Right lung (tissue), 2 donors: ENCODE measurements at regions not wholly inside any gene's neighbourhood (a gene's known extent, or its start where the extent isn't known, plus 50 kb on each side); places are given as distances from the start of the nearest gene placed in this dataset.
"Not testable (repeated sequence)": the region's sequence is repeated elsewhere in the genome, so short reads cannot be mapped to it uniquely, and the experiment has no call there.

ENCODE experiments used
- DNase-seq, 2 donors: peaks; one replicate each; pipeline ENCODE4 v3.0.0-alpha.2; 2013

- no peak for DNase-seq
These were observed 1076.1 kb upstream of the ADGRB3 start for GRCh38 chr6:67558985-67559384.

GRCh38 chr6:67544851-67545452 lies 1090.1 kb upstream of the ADGRB3 start:
- DNase-seq = no peak

- DNase-seq = no peak
These were observed 1093.5 kb upstream of the ADGRB3 start for GRCh38 chr6:67541586-67541985.

- no peak for DNase-seq
These were observed 1097.0 kb upstream of the ADGRB3 start for GRCh38 chr6:67538032-67538431.

GRCh38 chr6:67535946-67536345 lies 1099.1 kb upstream of the ADGRB3 start:
- no peak for DNase-seq

GRCh38 chr6:67506352-67506751 lies 1128.7 kb upstream of the ADGRB3 start:
- DNase-seq = no peak

- DNase-seq = no peak
These were observed 1133.3 kb upstream of the ADGRB3 start for GRCh38 chr6:67501755-67502154.

GRCh38 chr6:67497749-67498148 lies 1137.3 kb upstream of the ADGRB3 start:
- no peak for DNase-seq

GRCh38 chr6:67496191-67496590 lies 1138.9 kb upstream of the ADGRB3 start:
- no peak for DNase-seq

- DNase-seq = no peak
These were observed 1141.4 kb upstream of the ADGRB3 start for GRCh38 chr6:67493682-67494081.

GRCh38 chr6:67475700-67476099 lies 1159.4 kb upstream of the ADGRB3 start:
- no peak for DNase-seq

GRCh38 chr6:67467341-67467740 lies 1167.7 kb upstream of the ADGRB3 start:
- no peak for DNase-seq

- not testable (repeated sequence) for DNase-seq
These were observed 1172.4 kb upstream of the ADGRB3 start for GRCh38 chr6:67462725-67463124.

- DNase-seq = no peak
These were observed 1175.5 kb upstream of the ADGRB3 start for GRCh38 chr6:67459556-67459955.

- DNase-seq = no peak
These were observed 1176.8 kb upstream of the ADGRB3 start for GRCh38 chr6:67458265-67458664.

GRCh38 chr6:67451874-67452273 lies 1183.2 kb upstream of the ADGRB3 start:
- no peak for DNase-seq

GRCh38 chr6:67450641-67451040 lies 1184.4 kb upstream of the ADGRB3 start:
- no peak for DNase-seq

- no peak for DNase-seq
These were observed 1185.5 kb upstream of the ADGRB3 start for GRCh38 chr6:67449602-67450001.

GRCh38 chr6:67433124-67433523 lies 1202.0 kb upstream of the ADGRB3 start:
- no peak for DNase-seq

GRCh38 chr6:67431076-67431475 lies 1204.0 kb upstream of the ADGRB3 start:
- DNase-seq = no peak

- DNase-seq = not testable (repeated sequence)
These were observed 1208.4 kb upstream of the ADGRB3 start for GRCh38 chr6:67426686-67427085.

GRCh38 chr6:67412035-67412434 lies 1223.0 kb upstream of the ADGRB3 start:
- no peak for DNase-seq

GRCh38 chr6:67411036-67411435 lies 1224.0 kb upstream of the ADGRB3 start:
- DNase-seq = no peak

GRCh38 chr6:67394254-67394653 lies 1240.8 kb upstream of the ADGRB3 start:
- DNase-seq = no peak

GRCh38 chr6:67393356-67393755 lies 1241.7 kb upstream of the ADGRB3 start:
- no peak for DNase-seq
